Lower leg skin (tissue), 3 donors: ENCODE measurements at regions not wholly inside any gene's neighbourhood (a gene's known extent, or its start where the extent isn't known, plus 50 kb on each side); places are given as distances from the start of the nearest gene placed in this dataset.

Experiments used
- CTCF ChIP-seq, 3 donors: fragments of 450-650 bp; IDR thresholded peaks; one replicate each; pipeline ENCODE4 v1.5.1; 2016; ENCODE audit warnings: antibody characterized with exemption in 3 of 3, mild to moderate bottlenecking in 3 of 3, moderate library complexity in 2 of 3
- POLR2A ChIP-seq, 2 donors: fragments of 450-650 bp; IDR thresholded peaks; one replicate each; pipeline ENCODE4 v1.6.1; 2016 to 2017; ENCODE audit warnings: antibody characterized with exemption in 2 of 2, mild to moderate bottlenecking in 1 of 2, moderate library complexity in 1 of 2

GRCh38 chr22:34035209-34035608, 114.9 kb upstream of the LARGE1 start:
- TF ChIP-seq CTCF (IDR thresholded peaks at IDR 0.05), result no peak
- no peak for TF ChIP-seq POLR2A (IDR thresholded peaks at IDR 0.05)
